Neuronal stem cell (in vitro differentiated cells): ENCODE measurements at regions not wholly inside any gene's neighbourhood (a gene's known extent, or its start where the extent isn't known, plus 50 kb on each side); places are given as distances from the start of the nearest gene placed in this dataset.
"Not testable (repeated sequence)": the region's sequence is repeated elsewhere in the genome, so short reads cannot be mapped to it uniquely, and the experiment has no call there.

Source experiments
- DNase-seq: peaks from one replicate; pipeline ENCODE4 v3.0.0-alpha.2; 2013; ENCODE audit warnings: low spot score
- H2AFZ ChIP-seq: one replicate; pipeline ENCODE4 v1.6.1; 2013; ENCODE audit warnings: mild to moderate bottlenecking, low read length, inconsistent platforms
- H2AK5ac ChIP-seq: 2 replicates; pipeline ENCODE4 v1.6.1; 2013; ENCODE audit warnings: low read depth, mild to moderate bottlenecking, inconsistent platforms, low read length, moderate library complexity, mixed read lengths
- H2BK120ac ChIP-seq: 2 replicates; pipeline ENCODE4 v1.6.1; 2013; ENCODE audit warnings: low read depth, mild to moderate bottlenecking, inconsistent platforms, low read length, moderate library complexity, mixed read lengths
- H2BK12ac ChIP-seq: one replicate; pipeline ENCODE4 v1.6.1; 2013; ENCODE audit warnings: low read length, inconsistent platforms
- H2BK15ac ChIP-seq: 2 replicates; pipeline ENCODE4 v1.6.1; 2013; ENCODE audit warnings: mild to moderate bottlenecking, low read length, inconsistent platforms, mixed read lengths
- H2BK5ac ChIP-seq: one replicate; pipeline ENCODE4 v1.6.1; 2013; ENCODE audit warnings: inconsistent platforms, mild to moderate bottlenecking, low read length, moderate library complexity
- H3K14ac ChIP-seq: one replicate; pipeline ENCODE4 v1.6.1; 2013; ENCODE audit warnings: low read length, inconsistent platforms
- H3K18ac ChIP-seq: 2 replicates; pipeline ENCODE4 v1.6.1; 2013; ENCODE audit warnings: low read length, inconsistent platforms
- H3K23ac ChIP-seq: 2 replicates; pipeline ENCODE4 v1.6.1; 2013; ENCODE audit warnings: low read depth, mild to moderate bottlenecking, mixed read lengths, low read length, inconsistent platforms; ENCODE audit not compliant: poor library complexity
- H3K27ac ChIP-seq: replicated peaks from 3 replicates; pipeline ENCODE4 v1.5.1; 2013; ENCODE audit warnings: low read length, inconsistent platforms
- H3K27me3 ChIP-seq, 3 experiments: 2 replicates each; pipeline ENCODE4 v1.6.1; 2013; ENCODE audit warnings: low read length in 3 of 3, mild to moderate bottlenecking in 2 of 3, inconsistent platforms in 1 of 3, low read depth in 1 of 3, mixed read lengths in 1 of 3, moderate library complexity in 1 of 3; ENCODE audit not compliant: control insufficient read depth in 3 of 3, insufficient read depth in 3 of 3
- H3K36me3 ChIP-seq, 2 donors: replicated peaks in 1 of 2; 2 replicates each; pipeline ENCODE4 v1.6.1; 2013; ENCODE audit warnings: low read length in 2 of 2; ENCODE audit not compliant: control insufficient read depth in 2 of 2, insufficient read depth in 2 of 2
- H3K4ac ChIP-seq: 2 replicates; pipeline ENCODE4 v1.6.1; 2013; ENCODE audit warnings: inconsistent platforms, mild to moderate bottlenecking, low read length, moderate library complexity
- H3K4me1 ChIP-seq, 2 donors: 1 replicate in 1 of 2; 2 replicates in 1 of 2; pipeline ENCODE4 v1.6.1; 2013; ENCODE audit warnings: low read length in 2 of 2, low read depth in 1 of 2; ENCODE audit not compliant: control insufficient read depth in 2 of 2, insufficient read depth in 1 of 2
- H3K4me2 ChIP-seq: one replicate; pipeline ENCODE4 v1.6.1; 2013; ENCODE audit warnings: mild to moderate bottlenecking, low read length, inconsistent platforms; ENCODE audit not compliant: insufficient read depth, poor library complexity, severe bottlenecking
- H3K4me3 ChIP-seq, 2 donors: 2 replicates each; pipeline ENCODE4 v1.5.1; 2013; ENCODE audit warnings: low read length in 2 of 2, mild to moderate bottlenecking in 2 of 2, inconsistent platforms in 1 of 2, moderate library complexity in 1 of 2
- H3K79me1 ChIP-seq: one replicate; pipeline ENCODE4 v1.6.1; 2013; ENCODE audit warnings: low read depth, mild to moderate bottlenecking, inconsistent platforms, low read length, moderate library complexity
- H3K9ac ChIP-seq: one replicate; pipeline ENCODE4 v1.6.1; 2013; ENCODE audit warnings: mild to moderate bottlenecking, low read depth, low read length, inconsistent platforms; ENCODE audit not compliant: poor library complexity
- H3K9me3 ChIP-seq, 2 donors: replicated peaks in 1 of 2; 2 replicates each; pipeline versions ENCODE3 to v1.6.1; 2013; ENCODE audit warnings: low read length in 2 of 2, mild to moderate bottlenecking in 2 of 2, inconsistent platforms in 1 of 2, low read depth in 1 of 2, mixed read lengths in 1 of 2, moderate library complexity in 1 of 2; ENCODE audit not compliant: control insufficient read depth in 2 of 2, insufficient read depth in 1 of 2
- H4K8ac ChIP-seq: one replicate; pipeline ENCODE4 v1.6.1; 2013; ENCODE audit warnings: low read depth, mild to moderate bottlenecking, inconsistent platforms, low read length, moderate library complexity
- H4K91ac ChIP-seq: one replicate; pipeline ENCODE4 v1.6.1; 2013; ENCODE audit warnings: low read length, low read depth, mild to moderate bottlenecking, inconsistent platforms; ENCODE audit not compliant: poor library complexity
- WGBS, 2 donors: extraction: QIAGEN DNeasy Blood & Tissue Kit; methylation state at CpG; one replicate each; pipeline ENCODE4 v1.1.7; 2013; ENCODE audit warnings: missing lambda C conversion rate in 2 of 2, mixed read lengths in 1 of 2; ENCODE audit not compliant: insufficient read length in 2 of 2, insufficient replicate concordance in 1 of 2; ENCODE audit errors: extremely low coverage in 2 of 2; 5-methylcytosine and 5-hydroxymethylcytosine counted together

GRCh38 chr1:227411066-227411465, 92.8 kb upstream of the CDC42BPA start:
- Histone ChIP-seq H3K9ac (no peak overlapping the region), H3K27ac (no peak overlapping the region), H2BK12ac (no peak overlapping the region), H3K14ac (no peak overlapping the region), H3K4me3 (no peak overlapping the region), H3K23ac (no peak overlapping the region), H3K18ac (no peak overlapping the region), H3K36me3 (no peaks in the 10 kb centered on the region), H2AK5ac (no peak overlapping the region), H3K27me3 (peaks cover 0 to 2% (median 0%) of the 10 kb centered on the region in 3 experiments), H4K8ac (no peak overlapping the region), H2BK15ac (no peak overlapping the region), H2BK120ac (no peak overlapping the region), H3K4ac (no peak overlapping the region), H3K4me2 (no peak overlapping the region), H2AFZ (no peak overlapping the region), H3K4me1 (no peaks in the 10 kb centered on the region), H2BK5ac (no peak overlapping the region), H3K79me1 (no peaks in the 10 kb centered on the region), H4K91ac (no peak overlapping the region), H3K9me3 (no peaks in the 10 kb centered on the region)
- WGBS, 2 donors, result no CpG with 5 or more reads among the region's 7 CpGs
- no peak for DNase-seq

- not testable (repeated sequence) for H4K91ac ChIP-seq, H3K27ac ChIP-seq, H2AK5ac ChIP-seq, H3K23ac ChIP-seq, H3K18ac ChIP-seq, H3K4me1 ChIP-seq, H3K9ac ChIP-seq, DNase-seq, H2BK120ac ChIP-seq, H3K36me3 ChIP-seq, H4K8ac ChIP-seq, H3K9me3 ChIP-seq, H2BK5ac ChIP-seq, H3K4ac ChIP-seq, H3K4me2 ChIP-seq, H2BK12ac ChIP-seq, H3K14ac ChIP-seq, H2AFZ ChIP-seq, H3K27me3 ChIP-seq, H3K79me1 ChIP-seq, H3K4me3 ChIP-seq, H2BK15ac ChIP-seq
These were observed 88.0 kb upstream of the CDC42BPA start for GRCh38 chr1:227406332-227406731.

- no peaks in the 10 kb centered on the region for H3K79me1 ChIP-seq
- WGBS, 2 donors, result no CpG with 5 or more reads among the region's 5 CpGs
- H3K23ac ChIP-seq, result no peak overlapping the region
- H3K27ac ChIP-seq, result no peak overlapping the region
- no peak overlapping the region for H3K9ac ChIP-seq
- H3K4me3 ChIP-seq, result no peak overlapping the region
- H2BK5ac ChIP-seq, result no peak overlapping the region
- H2AK5ac ChIP-seq, result no peak overlapping the region
- no peak overlapping the region for H2AFZ ChIP-seq
- no peaks in the 10 kb centered on the region for H3K27me3 ChIP-seq
- H4K91ac ChIP-seq, result no peak overlapping the region
- no peak overlapping the region for H3K18ac ChIP-seq
- no peak overlapping the region for H3K4me2 ChIP-seq
- no peak overlapping the region for H4K8ac ChIP-seq
- no peaks in the 10 kb centered on the region for H3K9me3 ChIP-seq
- no peak overlapping the region for H3K14ac ChIP-seq
- H2BK15ac ChIP-seq, result no peak overlapping the region
- H2BK120ac ChIP-seq, result no peak overlapping the region
- H3K4me1 ChIP-seq, result no peaks in the 10 kb centered on the region
- no peak overlapping the region for H2BK12ac ChIP-seq
- H3K4ac ChIP-seq, result no peak overlapping the region
- H3K36me3 ChIP-seq, result no peaks in the 10 kb centered on the region
- DNase-seq, result no peak
These were observed 85.2 kb upstream of the CDC42BPA start for GRCh38 chr1:227403535-227403934.

GRCh38 chr1:227401562-227402342, 83.5 kb upstream of the CDC42BPA start:
- no peak overlapping the region for H2BK15ac ChIP-seq

More at GRCh38 chr1:227401562-227402342, 83.5 kb upstream of the CDC42BPA start:
- Histone ChIP-seq H3K9ac (no peak overlapping the region), H3K27ac (no peak overlapping the region), H3K14ac (no peak overlapping the region), H2BK120ac (no peak overlapping the region), H2BK5ac (no peak overlapping the region), H3K18ac (no peak overlapping the region), H2AFZ (no peak overlapping the region), H4K8ac (peak overlapping the region; percentile 43), H3K9me3 (no peaks in the 10 kb centered on the region), H4K91ac (no peak overlapping the region), H3K4me2 (no peak overlapping the region), H2BK12ac (no peak overlapping the region), H3K79me1 (no peaks in the 10 kb centered on the region), H3K36me3 (no peaks in the 10 kb centered on the region), H3K4me1 (no peaks in the 10 kb centered on the region), H3K4ac (no peak overlapping the region), H2AK5ac (no peak overlapping the region), H3K4me3 (no peak overlapping the region), H3K23ac (no peak overlapping the region), H3K27me3 (no peaks in the 10 kb centered on the region)
- no CpG with 5 or more reads among the region's 10 CpGs for whole genome bisulfite sequencing, 2 donors
- DNase-seq, result no peak
